DND-41 (cell line): ENCODE measurements at regions not wholly inside any gene's neighbourhood (a gene's known extent, or its start where the extent isn't known, plus 50 kb on each side); places are given as distances from the start of the nearest gene placed in this dataset.

Experiments used
- ATAC-seq: fragments of 200-7000 bp; cut with Tn5 transposase; 3 replicates; pipeline ENCODE4 v1.9.1; 2021; ENCODE audit warnings: low read depth; ENCODE audit not compliant: insufficient read depth
- DNase-seq: peaks from one replicate; pipeline ENCODE4 v3.0.0-alpha.2; 2020
- H2AFZ ChIP-seq: 2 replicates; pipeline ENCODE4 v1.6.0; 2012; ENCODE audit warnings: low read depth, low read length
- H3K27ac ChIP-seq: 2 replicates; pipeline ENCODE4 v1.5.1; 2012; ENCODE audit warnings: low read length, inconsistent platforms
- H3K27me3 ChIP-seq: fragments of 200-600 bp; sonication (generic); 2 replicates; pipeline ENCODE4 v1.6.0; 2012; ENCODE audit warnings: low read length, mild to moderate bottlenecking, inconsistent platforms; ENCODE audit not compliant: insufficient read depth, poor library complexity
- H3K36me3 ChIP-seq: 2 replicates; pipeline ENCODE4 v1.5.1; 2012; ENCODE audit warnings: low read length, inconsistent platforms; ENCODE audit not compliant: insufficient read depth
- H3K4me1 ChIP-seq: 2 replicates; pipeline ENCODE4 v1.5.1; 2012; ENCODE audit warnings: mild to moderate bottlenecking, low read length; ENCODE audit not compliant: insufficient read depth
- H3K4me2 ChIP-seq: 2 replicates; pipeline ENCODE4 v1.6.0; 2012; ENCODE audit warnings: mild to moderate bottlenecking, moderate library complexity, low read length, inconsistent platforms; ENCODE audit not compliant: insufficient read depth
- H3K4me3 ChIP-seq, 2 experiments: fragments of 200-600 bp in 1 of 2; shearing (Covaris generic) in 1 of 2; 2 replicates each; pipeline ENCODE4 v1.5.1; 2012 to 2016; ENCODE audit warnings: inconsistent platforms in 2 of 2, low read length in 2 of 2, mild to moderate bottlenecking in 2 of 2, low read depth in 1 of 2, moderate library complexity in 1 of 2
- H3K79me2 ChIP-seq: 2 replicates; pipeline ENCODE4 v1.6.0; 2012; ENCODE audit warnings: low read length, inconsistent platforms; ENCODE audit not compliant: insufficient read depth
- H3K9ac ChIP-seq: 2 replicates; pipeline ENCODE4 v1.6.0; 2012; ENCODE audit warnings: low read depth, mild to moderate bottlenecking, inconsistent platforms, low read length, moderate library complexity
- H3K9me3 ChIP-seq: 2 replicates; pipeline ENCODE4 v1.5.1; 2012; ENCODE audit warnings: low read length, moderate library complexity, mild to moderate bottlenecking, inconsistent platforms; ENCODE audit not compliant: insufficient read depth, severe bottlenecking
- H4K20me1 ChIP-seq: 2 replicates; pipeline ENCODE4 v1.6.0; 2012; ENCODE audit warnings: low read length; ENCODE audit not compliant: insufficient read depth
- CTCF ChIP-seq: IDR thresholded peaks from 2 replicates; pipeline ENCODE4 v1.5.1; 2012; ENCODE audit warnings: borderline replicate concordance, low read length, moderate library complexity, mild to moderate bottlenecking; ENCODE audit not compliant: poor library complexity, severe bottlenecking; ENCODE audit errors: extremely low read depth
- EZH2 ChIP-seq: IDR thresholded peaks from 3 replicates; pipeline ENCODE4 v1.6.1; 2012; ENCODE audit warnings: borderline replicate concordance, low read depth, mild to moderate bottlenecking, moderate library complexity, low read length, inconsistent platforms; ENCODE audit not compliant: severe bottlenecking

GRCh38 chr10:64283621-64284020 lies 762.4 kb downstream of the REEP3 start:
- H3K36me3 ChIP-seq = no peaks in the 10 kb centered on the region

DNA sequence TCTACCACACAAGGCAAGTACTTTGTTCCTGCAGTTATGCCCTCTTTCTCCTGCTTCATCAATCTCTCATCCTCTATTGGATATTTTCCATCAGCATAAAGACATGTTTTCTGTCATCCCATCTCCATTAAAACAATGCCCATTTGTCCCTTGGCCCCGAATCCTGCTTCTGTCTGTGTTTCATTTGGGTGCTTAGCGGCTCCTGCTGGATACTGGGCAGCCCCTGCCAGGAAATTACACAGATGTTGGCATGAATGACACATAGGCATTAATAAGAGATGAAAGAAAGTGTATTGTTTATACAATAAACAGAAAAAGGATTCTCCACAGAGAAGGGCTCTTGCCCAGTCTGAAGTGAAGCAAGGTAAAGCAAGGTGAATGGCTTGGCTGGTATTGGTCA lies 765.3 kb downstream of the REEP3 start:
- Histone ChIP-seq H3K4me2 (no peak overlapping the region), H3K27me3 (no peaks in the 10 kb centered on the region), H3K9ac (no peak overlapping the region), H3K79me2 (no peaks in the 10 kb centered on the region), H3K9me3 (no peaks in the 10 kb centered on the region), H4K20me1 (no peaks in the 10 kb centered on the region), H3K27ac (no peak overlapping the region), H3K4me3 (no peak overlapping the region), H3K4me1 (no peaks in the 10 kb centered on the region), H2AFZ (no peak overlapping the region), H3K36me3 (no peaks in the 10 kb centered on the region)
- TF ChIP-seq EZH2 (no peak), CTCF (no peak)
- DNase-seq (no peak), ATAC-seq (no peak)

More at GRCh38 chr10:64283621-64284020, 762.4 kb downstream of the REEP3 start:
- no peak for DNase-seq
- no peaks in the 10 kb centered on the region for H3K27me3 ChIP-seq
- H3K9me3 ChIP-seq = no peaks in the 10 kb centered on the region
- H3K79me2 ChIP-seq = no peaks in the 10 kb centered on the region
- no peak overlapping the region for H2AFZ ChIP-seq
- H3K4me3 ChIP-seq = no peak overlapping the region
- no peak overlapping the region for H3K9ac ChIP-seq
- TF ChIP-seq CTCF (no peak), EZH2 (no peak)
- H4K20me1 ChIP-seq = no peaks in the 10 kb centered on the region
- no peak overlapping the region for H3K4me2 ChIP-seq
- ATAC-seq = no peak
- H3K4me1 ChIP-seq = no peaks in the 10 kb centered on the region
- no peak overlapping the region for H3K27ac ChIP-seq

- ATAC-seq = no peak
- H3K9me3 ChIP-seq = no peaks in the 10 kb centered on the region
- H3K9ac ChIP-seq = no peak overlapping the region
- H2AFZ ChIP-seq = no peak overlapping the region
- H3K4me3 ChIP-seq = no peak overlapping the region
- no peak for TF ChIP-seq CTCF
- no peak for TF ChIP-seq EZH2
- no peak overlapping the region for H3K27ac ChIP-seq
- H3K4me2 ChIP-seq = no peak overlapping the region
- H3K36me3 ChIP-seq = no peaks in the 10 kb centered on the region
- H3K4me1 ChIP-seq = no peaks in the 10 kb centered on the region
- H3K27me3 ChIP-seq = no peaks in the 10 kb centered on the region
- H3K79me2 ChIP-seq = no peaks in the 10 kb centered on the region
- no peak for DNase-seq
- H4K20me1 ChIP-seq = no peaks in the 10 kb centered on the region
These were observed 767.2 kb downstream of the REEP3 start for GRCh38 chr10:64288404-64288803.

DNA sequence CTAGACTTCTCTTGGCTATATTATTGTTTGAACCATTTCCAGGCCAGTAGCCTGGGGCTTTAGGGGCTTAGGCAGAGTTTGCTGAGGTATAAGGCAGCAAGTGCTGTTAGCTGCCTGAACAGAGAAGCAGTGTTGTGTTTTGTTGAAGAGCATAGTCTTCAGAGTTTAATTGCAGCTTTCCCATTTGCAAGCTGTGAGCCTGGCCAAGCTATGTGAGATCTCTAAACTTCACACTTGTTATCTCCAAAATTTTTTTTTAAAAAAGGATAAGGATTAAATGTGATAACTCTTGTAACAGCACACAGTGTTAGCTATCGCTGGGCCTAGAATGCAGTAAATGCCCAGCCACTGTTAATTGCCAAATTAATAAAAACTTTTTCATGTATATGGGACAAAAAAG lies 782.4 kb downstream of the REEP3 start:
- TF ChIP-seq CTCF (no peak), EZH2 (no peak)
- DNase-seq (no peak), ATAC-seq (no peak)
- H3K27me3 ChIP-seq = no peaks in the 10 kb centered on the region
- H3K4me2 ChIP-seq = no peak overlapping the region
- H3K27ac ChIP-seq = no peak overlapping the region
- no peak overlapping the region for H3K4me3 ChIP-seq
- no peaks in the 10 kb centered on the region for H4K20me1 ChIP-seq
- H3K36me3 ChIP-seq = no peaks in the 10 kb centered on the region
- no peaks in the 10 kb centered on the region for H3K4me1 ChIP-seq
- H2AFZ ChIP-seq = no peak overlapping the region
- no peaks in the 10 kb centered on the region for H3K79me2 ChIP-seq
- H3K9ac ChIP-seq = no peak overlapping the region
- no peaks in the 10 kb centered on the region for H3K9me3 ChIP-seq
